WTC11 (cell line): ENCODE measurements at regions not wholly inside any gene's neighbourhood (a gene's known extent, or its start where the extent isn't known, plus 50 kb on each side); places are given as distances from the start of the nearest gene placed in this dataset.

ENCODE experiments used
- CTCF ChIP-seq: fragments of 200-600 bp; IDR thresholded peaks from 2 replicates; pipeline ENCODE4 v1.8.0; 2022; ENCODE audit warnings: antibody characterized with exemption
- ESRRA ChIP-seq: sonication (generic); formaldehyde crosslinking; IDR thresholded peaks from 2 replicates; pipeline ENCODE4 v1.8.1; 2022; ENCODE audit warnings: mild to moderate bottlenecking, missing genetic modification reagents, borderline replicate concordance
- NR3C1 ChIP-seq: sonication (generic); formaldehyde crosslinking; conservative IDR thresholded peaks from 2 replicates; pipeline ENCODE4 v1.8.1; 2023; ENCODE audit warnings: low read depth, mild to moderate bottlenecking, missing genetic modification reagents

DNA sequence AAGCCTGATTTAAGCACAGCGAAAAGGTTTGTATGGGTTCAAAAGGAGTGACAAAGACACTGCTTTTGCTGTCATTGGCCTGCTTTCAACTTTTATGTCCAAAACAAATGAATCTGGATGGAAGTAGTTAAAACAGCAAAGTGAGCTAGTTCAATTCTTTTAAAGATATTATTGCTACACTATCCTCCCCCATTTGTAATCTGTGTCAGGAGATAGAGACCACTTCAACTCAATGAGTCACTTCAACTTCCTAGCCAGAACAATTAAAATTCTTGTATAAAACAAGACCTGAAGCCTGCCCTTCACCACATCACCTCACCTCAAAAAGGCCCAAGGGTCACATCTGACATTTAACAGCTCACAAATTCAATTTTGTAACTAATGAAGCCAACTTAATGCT, 364.1 kb upstream of the LYPLAL1 start:
- TF ChIP-seq CTCF (no peak), NR3C1 (CRISPR knock-in tag) (no peak), ESRRA (no peak)
